A673 (cell line): ENCODE measurements at regions not wholly inside any gene's neighbourhood (a gene's known extent, or its start where the extent isn't known, plus 50 kb on each side); places are given as distances from the start of the nearest gene placed in this dataset.

Experiments
- BruUV-seq: library from RNA; stranded (reverse); fragments of 400-500 nt; replicated peaks from 2 replicates; lab custom pipeline; 2021; lab: Mats Ljungman, UMichigan
- CTCF ChIA-PET: fragments of 300-600 bp; sonication (Branson Sonifier 250); formaldehyde crosslinking; loops from one replicate; lab custom pipeline; 2022; ENCODE audit warnings: antibody characterized with exemption; lab: Charles Lee
- POLR2A ChIA-PET: fragments of 300-600 bp; sonication (Branson Sonifier 250); formaldehyde crosslinking; loops from one replicate; lab custom pipeline; 2022; ENCODE audit warnings: antibody characterized with exemption; ENCODE audit not compliant: low non-redundant PET; lab: Charles Lee
- DNase-seq: peaks from one replicate; pipeline ENCODE4 v3.0.0-alpha.2; 2015; ENCODE audit warnings: low spot score
- H3K27ac ChIP-seq: fragments of 200-600 bp; sonication (generic); 2 replicates; pipeline ENCODE4 v1.5.1; 2016; ENCODE audit warnings: mixed run types, low read depth, mild to moderate bottlenecking, mixed read lengths, antibody characterized with exemption, low read length; ENCODE audit not compliant: poor library complexity, severe bottlenecking
- H3K27me3 ChIP-seq: fragments of 200-600 bp; sonication (generic); replicated peaks from 2 replicates; pipeline ENCODE4 v1.6.1; 2017; ENCODE audit warnings: mixed run types, low read depth, mild to moderate bottlenecking, mixed read lengths, antibody characterized with exemption, low read length; ENCODE audit not compliant: insufficient read depth, poor library complexity
- H3K36me3 ChIP-seq: fragments of 200-600 bp; sonication (generic); 2 replicates; pipeline ENCODE4 v1.6.1; 2016; ENCODE audit warnings: mixed run types, mild to moderate bottlenecking, mixed read lengths, antibody characterized with exemption, low read length; ENCODE audit not compliant: insufficient read depth, poor library complexity, severe bottlenecking
- H3K4me1 ChIP-seq: fragments of 200-600 bp; sonication (generic); 2 replicates; pipeline ENCODE4 v1.6.1; 2017; ENCODE audit warnings: mixed run types, mild to moderate bottlenecking, mixed read lengths, antibody characterized with exemption, low read length; ENCODE audit not compliant: insufficient read depth, poor library complexity, severe bottlenecking
- H3K4me3 ChIP-seq: fragments of 200-600 bp; sonication (generic); 2 replicates; pipeline ENCODE4 v1.5.1; 2016; ENCODE audit warnings: low read depth, mixed run types, mild to moderate bottlenecking, mixed read lengths, low read length; ENCODE audit not compliant: poor library complexity, severe bottlenecking
- H3K9me3 ChIP-seq: fragments of 200-600 bp; sonication (generic); 2 replicates; pipeline ENCODE4 v1.6.1; 2016; ENCODE audit warnings: mixed run types, low read depth, mild to moderate bottlenecking, mixed read lengths, antibody characterized with exemption, low read length; ENCODE audit not compliant: poor library complexity, severe bottlenecking
- CTCF ChIP-seq: fragments of 300-800, 200-600 bp; sonication (generic); conservative IDR thresholded peaks from 2 replicates; pipeline ENCODE4 v1.5.1; 2017; ENCODE audit warnings: low read depth, mild to moderate bottlenecking, antibody characterized with exemption, low read length, moderate library complexity, mixed read lengths
- EZH2 ChIP-seq: fragments of 200-600 bp; sonication (generic); IDR thresholded peaks from 2 replicates; pipeline ENCODE4 v1.6.1; 2017; ENCODE audit warnings: borderline replicate concordance, low read depth, mild to moderate bottlenecking, mixed read lengths, antibody characterized with exemption, low read length; ENCODE audit not compliant: poor library complexity, severe bottlenecking
- intact Hi-C: fragments of 100-400 bp; cut with micrococcal nuclease; formaldehyde crosslinking; loops from one replicate; pipeline ENCODE4 v1.10.0; 2022; ENCODE audit not compliant: unreplicated experiment

- ChIA-PET POLR2A (no interaction called here), CTCF (no interaction called here)
- TF ChIP-seq CTCF, result no peak
- no peak for TF ChIP-seq EZH2
- intact Hi-C loops, result no loop called here
- Histone ChIP-seq H3K36me3 (no peaks in the 10 kb centered on the region), H3K27me3 (no peaks in the 10 kb centered on the region), H3K9me3 (no peaks in the 10 kb centered on the region), H3K4me1 (peaks cover 17% of the 10 kb centered on the region), H3K27ac (no peak overlapping the region), H3K4me3 (no peak overlapping the region)
- BruUV-seq, result no TSS peak
- no peak for DNase-seq
Observed at GRCh38 chr2:207251022-207251421, 85.3 kb upstream of the KLF7 start.

GRCh38 chr2:207251573-207252192 is 85.9 kb upstream of the KLF7 start:
- TF ChIP-seq CTCF, result no peak
- no peak for TF ChIP-seq EZH2
- Histone ChIP-seq H3K27ac (no peak overlapping the region), H3K36me3 (no peaks in the 10 kb centered on the region), H3K4me1 (peaks cover 24% of the 10 kb centered on the region), H3K4me3 (no peak overlapping the region), H3K27me3 (no peaks in the 10 kb centered on the region), H3K9me3 (no peaks in the 10 kb centered on the region)
- intact Hi-C loops, result no loop called here
- DNase-seq, result no peak
- ChIA-PET CTCF (no interaction called here), POLR2A (no interaction called here)
- BruUV-seq, result no TSS peak

- Histone ChIP-seq H3K36me3 (no peaks in the 10 kb centered on the region), H3K4me1 (peaks cover 30% of the 10 kb centered on the region), H3K27ac (no peak overlapping the region), H3K9me3 (no peaks in the 10 kb centered on the region), H3K27me3 (no peaks in the 10 kb centered on the region), H3K4me3 (no peak overlapping the region)
- ChIA-PET POLR2A (no interaction called here), CTCF (no interaction called here)
- no peak for TF ChIP-seq EZH2
- TF ChIP-seq CTCF, result no peak
- intact Hi-C loops, result no loop called here
- no peak for DNase-seq
- BruUV-seq, result no TSS peak
Observed at GRCh38 chr2:207252416-207252815, 86.7 kb upstream of the KLF7 start.
